Vagina (tissue), 2 donors: ENCODE measurements at regions not wholly inside any gene's neighbourhood (a gene's known extent, or its start where the extent isn't known, plus 50 kb on each side); places are given as distances from the start of the nearest gene placed in this dataset.

Source experiments
- DNase-seq, 2 donors: peaks; one replicate each; pipeline ENCODE4 v3.0.0-alpha.2; 2017; ENCODE audit errors: extremely low spot score in 2 of 2
- H3K27ac ChIP-seq: fragments of 200-600 bp; sonication (generic); one replicate; pipeline ENCODE4 v1.5.1; 2019
- H3K27me3 ChIP-seq: fragments of 200-600 bp; sonication (generic); one replicate; pipeline ENCODE4 v1.5.1; 2019
- H3K36me3 ChIP-seq, 2 donors: fragments of 200-600 bp; sonication (generic); one replicate each; pipeline ENCODE4 v1.5.1; 2017 to 2019
- H3K4me1 ChIP-seq: fragments of 200-600 bp; sonication (generic); one replicate; pipeline ENCODE4 v1.5.1; 2019
- H3K4me3 ChIP-seq, 2 donors: fragments of 200-600 bp; sonication (generic); 1 replicate in 1 of 2; 2 replicates in 1 of 2; pipeline ENCODE4 v1.5.1; 2016 to 2019
- H3K9me3 ChIP-seq: fragments of 200-600 bp; sonication (generic); one replicate; pipeline ENCODE4 v1.5.1; 2019
- POLR2A ChIP-seq, 2 donors: fragments of 450-650 bp; IDR thresholded peaks; one replicate each; pipeline ENCODE4 v1.6.1; 2017; ENCODE audit warnings: antibody characterized with exemption in 2 of 2, mild to moderate bottlenecking in 2 of 2, moderate library complexity in 2 of 2
- POLR2AphosphoS5 ChIP-seq, 2 donors: sonication (generic); formaldehyde crosslinking; IDR thresholded peaks; one replicate each; pipeline ENCODE4 v1.9.0; 2017; ENCODE audit warnings: antibody characterized with exemption in 2 of 2, mild to moderate bottlenecking in 2 of 2, low read depth in 1 of 2; ENCODE audit not compliant: insufficient read depth in 1 of 2
- intact Hi-C: fragments of 100-400 bp; cut with DNase I; formaldehyde crosslinking; loops from one replicate; pipeline ENCODE4 v1.15.1; 2023
- TF ChIP-seq, protein P1 (sequence below), 3 experiments: fragments of 450-650 bp in 2 of 3; fragments of 200-600 bp in 1 of 3; sonication (generic) in 1 of 3; IDR thresholded peaks; one replicate each; pipeline ENCODE4 v1.5.1; 2017 to 2019; ENCODE audit warnings: antibody characterized with exemption in 3 of 3, mild to moderate bottlenecking in 2 of 3, moderate library complexity in 2 of 3

DNA sequence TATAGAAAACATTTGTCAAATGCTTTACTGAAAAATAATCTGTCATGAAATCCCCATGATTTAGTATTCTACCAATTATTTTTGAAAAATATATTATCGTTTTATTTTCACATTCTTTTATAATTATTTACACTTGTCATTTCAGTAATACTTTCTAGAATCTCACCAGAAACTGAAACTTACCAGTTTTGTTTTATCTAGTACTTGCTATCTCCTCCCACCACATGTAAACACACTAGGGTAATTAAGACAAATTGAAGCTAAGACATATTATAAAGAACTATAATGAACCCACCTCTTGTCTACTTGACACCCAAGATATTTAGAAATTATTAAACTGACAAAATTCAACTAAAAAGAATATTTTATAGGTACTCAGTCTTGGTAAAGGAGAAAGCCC is 51.5 kb upstream of the GRM3 start:
- no peaks in the 10 kb centered on the region for H3K27me3 ChIP-seq
- no peak for DNase-seq
- TF ChIP-seq POLR2A (IDR thresholded peaks at IDR 0.05) (no peak), POLR2AphosphoS5 (IDR thresholded peaks at IDR 0.05; ENCODE audit: insufficient read depth in 1 of 2, low read depth in 1 of 2) (no peak)
- TF ChIP-seq, protein P1, sequence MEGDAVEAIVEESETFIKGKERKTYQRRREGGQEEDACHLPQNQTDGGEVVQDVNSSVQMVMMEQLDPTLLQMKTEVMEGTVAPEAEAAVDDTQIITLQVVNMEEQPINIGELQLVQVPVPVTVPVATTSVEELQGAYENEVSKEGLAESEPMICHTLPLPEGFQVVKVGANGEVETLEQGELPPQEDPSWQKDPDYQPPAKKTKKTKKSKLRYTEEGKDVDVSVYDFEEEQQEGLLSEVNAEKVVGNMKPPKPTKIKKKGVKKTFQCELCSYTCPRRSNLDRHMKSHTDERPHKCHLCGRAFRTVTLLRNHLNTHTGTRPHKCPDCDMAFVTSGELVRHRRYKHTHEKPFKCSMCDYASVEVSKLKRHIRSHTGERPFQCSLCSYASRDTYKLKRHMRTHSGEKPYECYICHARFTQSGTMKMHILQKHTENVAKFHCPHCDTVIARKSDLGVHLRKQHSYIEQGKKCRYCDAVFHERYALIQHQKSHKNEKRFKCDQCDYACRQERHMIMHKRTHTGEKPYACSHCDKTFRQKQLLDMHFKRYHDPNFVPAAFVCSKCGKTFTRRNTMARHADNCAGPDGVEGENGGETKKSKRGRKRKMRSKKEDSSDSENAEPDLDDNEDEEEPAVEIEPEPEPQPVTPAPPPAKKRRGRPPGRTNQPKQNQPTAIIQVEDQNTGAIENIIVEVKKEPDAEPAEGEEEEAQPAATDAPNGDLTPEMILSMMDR (IDR thresholded peaks at IDR 0.05), result no peak
- intact Hi-C loops, result no loop called here
- H3K4me1 ChIP-seq, result no peaks in the 10 kb centered on the region
- H3K27ac ChIP-seq, result no peak overlapping the region
- H3K9me3 ChIP-seq, result no peaks in the 10 kb centered on the region
- no peak overlapping the region for H3K4me3 ChIP-seq
- no peaks in the 10 kb centered on the region for H3K36me3 ChIP-seq

DNA sequence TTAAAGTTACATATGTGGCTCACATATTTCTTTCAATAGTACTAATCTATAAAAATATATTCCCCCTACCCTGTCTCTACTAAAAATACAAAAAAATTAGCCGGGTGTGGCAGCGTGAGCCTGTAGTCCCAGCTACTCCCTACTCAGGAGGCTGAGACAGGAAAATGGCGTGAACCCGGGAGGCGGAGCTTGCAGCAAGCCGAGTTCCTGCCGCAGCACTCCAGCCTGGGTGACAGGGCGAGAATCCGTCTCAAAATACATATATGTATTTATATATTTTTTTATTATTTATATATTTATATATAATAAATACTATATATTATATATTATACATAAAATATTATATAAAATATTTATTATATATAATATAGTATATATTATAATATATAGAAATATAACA is 69.7 kb upstream of the GRM3 start:
- TF ChIP-seq, protein P1 (IDR thresholded peaks at IDR 0.05), result no peak
- no peak for TF ChIP-seq POLR2AphosphoS5 (IDR thresholded peaks at IDR 0.05; ENCODE audit: insufficient read depth in 1 of 2, low read depth in 1 of 2)
- TF ChIP-seq POLR2A (IDR thresholded peaks at IDR 0.05), result no peak
- no peaks in the 10 kb centered on the region for H3K4me1 ChIP-seq
- H3K9me3 ChIP-seq, result no peaks in the 10 kb centered on the region
- H3K27me3 ChIP-seq, result no peaks in the 10 kb centered on the region
- DNase-seq, result no peak
- H3K4me3 ChIP-seq, result no peak overlapping the region
- no peaks in the 10 kb centered on the region for H3K36me3 ChIP-seq
- H3K27ac ChIP-seq, result no peak overlapping the region
- intact Hi-C loops, result no loop called here

DNA sequence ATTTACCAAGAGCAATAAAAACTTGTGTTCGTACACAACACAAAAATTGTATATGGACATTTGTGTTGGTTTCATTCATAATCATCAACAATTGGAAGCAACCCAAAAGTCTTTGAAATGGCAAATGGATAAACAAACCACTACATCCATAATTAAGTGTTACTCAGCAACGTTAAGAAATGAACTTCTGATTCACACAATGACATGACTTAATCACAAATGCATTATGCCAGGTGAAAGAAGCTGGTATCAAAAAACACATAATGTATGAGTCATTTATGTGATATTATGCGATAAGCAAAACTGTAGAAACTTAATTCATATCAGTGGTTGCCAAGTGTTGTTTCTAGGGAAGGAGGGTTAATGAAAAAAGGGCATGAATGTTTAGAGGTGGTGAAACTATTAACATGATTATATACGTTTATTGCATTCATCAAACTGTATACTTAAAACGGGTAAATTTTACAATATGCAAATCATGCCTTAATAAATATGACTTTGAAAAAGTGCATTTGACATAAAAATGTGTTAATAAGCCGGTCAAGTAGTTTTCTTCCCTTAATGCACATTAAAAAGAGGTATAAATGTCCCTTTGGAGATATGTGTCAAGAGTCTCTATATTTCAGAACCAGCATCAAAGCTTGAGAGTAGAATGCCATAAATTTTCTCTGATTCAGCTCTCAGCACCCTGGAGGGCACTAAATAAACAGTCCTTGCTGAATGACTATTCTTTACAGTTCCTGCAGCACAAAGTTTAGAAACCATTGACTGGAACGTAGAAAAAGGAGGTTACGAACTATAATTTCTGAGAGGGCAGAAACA is 84.8 kb upstream of the GRM3 start:
- no peaks in the 10 kb centered on the region for H3K27me3 ChIP-seq
- H3K4me3 ChIP-seq, result no peak overlapping the region
- no peak for DNase-seq
- no peaks in the 10 kb centered on the region for H3K9me3 ChIP-seq
- no peaks in the 10 kb centered on the region for H3K4me1 ChIP-seq
- no peak overlapping the region for H3K27ac ChIP-seq
- intact Hi-C loops, result no loop called here
- no peaks in the 10 kb centered on the region for H3K36me3 ChIP-seq
- TF ChIP-seq, protein P1 (IDR thresholded peaks at IDR 0.05), result no peak
- no peak for TF ChIP-seq POLR2A (IDR thresholded peaks at IDR 0.05)
- TF ChIP-seq POLR2AphosphoS5 (IDR thresholded peaks at IDR 0.05; ENCODE audit: insufficient read depth in 1 of 2, low read depth in 1 of 2), result no peak

DNA sequence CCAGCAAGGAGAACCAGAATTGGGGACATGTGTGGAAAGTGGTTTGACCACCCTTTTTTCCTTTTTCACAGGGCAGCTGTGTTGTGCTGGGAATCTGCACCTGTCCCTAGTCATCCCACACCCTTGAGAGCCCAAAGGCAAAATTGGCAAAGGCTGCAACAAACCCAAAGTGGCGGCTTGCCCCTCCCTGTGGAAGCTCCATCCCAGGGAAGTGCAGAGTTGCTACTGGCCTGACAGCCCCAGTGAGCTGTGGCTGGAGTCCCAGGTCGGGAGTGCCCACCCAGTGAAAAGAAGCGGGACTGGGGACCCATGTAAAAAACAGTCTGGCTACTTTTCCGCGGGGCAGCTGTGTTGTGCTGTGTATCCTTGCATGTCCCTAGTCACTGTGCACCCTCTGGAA is 109.1 kb upstream of the GRM3 start:
- intact Hi-C loops, result no loop called here
- no peak for DNase-seq
- Histone ChIP-seq H3K27me3 (no peaks in the 10 kb centered on the region), H3K27ac (no peak overlapping the region), H3K9me3 (no peaks in the 10 kb centered on the region), H3K4me3 (no peak overlapping the region), H3K4me1 (no peaks in the 10 kb centered on the region), H3K36me3 (no peaks in the 10 kb centered on the region)
- TF ChIP-seq POLR2AphosphoS5 (IDR thresholded peaks at IDR 0.05; ENCODE audit: insufficient read depth in 1 of 2, low read depth in 1 of 2) (no peak), POLR2A (IDR thresholded peaks at IDR 0.05) (no peak)

DNA sequence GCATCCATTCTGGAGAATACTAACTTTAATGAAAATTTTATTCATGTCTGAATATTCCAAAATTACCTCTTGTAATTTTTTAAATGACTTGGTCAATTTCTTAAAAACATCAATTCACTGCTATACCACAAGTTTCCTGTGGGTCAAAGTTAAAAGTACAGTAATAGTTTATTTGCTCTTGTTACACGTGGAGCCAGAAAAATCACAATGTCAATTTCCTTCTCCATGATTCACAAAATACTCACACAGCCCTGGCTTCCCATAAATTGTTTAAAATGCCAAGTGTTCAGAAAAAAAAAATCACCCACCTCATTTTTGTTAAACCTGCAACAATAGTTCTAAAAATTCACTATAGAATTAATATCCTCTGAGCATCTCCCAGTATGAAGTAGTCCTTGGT is 139.5 kb upstream of the GRM3 start:
- no peaks in the 10 kb centered on the region for H3K27me3 ChIP-seq
- no peaks in the 10 kb centered on the region for H3K9me3 ChIP-seq
- no peak for TF ChIP-seq POLR2A (IDR thresholded peaks at IDR 0.05)
- no peak for TF ChIP-seq POLR2AphosphoS5 (IDR thresholded peaks at IDR 0.05; ENCODE audit: insufficient read depth in 1 of 2, low read depth in 1 of 2)
- TF ChIP-seq, protein P1 (IDR thresholded peaks at IDR 0.05), result no peak
- H3K27ac ChIP-seq, result no peak overlapping the region
- no peaks in the 10 kb centered on the region for H3K4me1 ChIP-seq
- intact Hi-C loops, result no loop called here
- no peaks in the 10 kb centered on the region for H3K36me3 ChIP-seq
- no peak overlapping the region for H3K4me3 ChIP-seq
- no peak for DNase-seq
